ENCODE measurements at regions not wholly inside any gene's neighbourhood (a gene's known extent, or its start where the extent isn't known, plus 50 kb on each side); places are given as distances from the start of the nearest gene placed in this dataset.

- no peak overlapping the region for H3K27ac ChIP-seq
- H3K27me3 ChIP-seq: no peaks in the 10 kb centered on the region
- ATAC-seq (ENCODE audit: low FRiP score in 2 of 2) (no peak), DNase-seq (no peak)
- H3K36me3 ChIP-seq: no peaks in the 10 kb centered on the region
- H3K4me1 ChIP-seq: no peaks in the 10 kb centered on the region
- no peak for TF ChIP-seq EP300 (IDR thresholded peaks at IDR 0.05)
- TF ChIP-seq, protein P1, sequence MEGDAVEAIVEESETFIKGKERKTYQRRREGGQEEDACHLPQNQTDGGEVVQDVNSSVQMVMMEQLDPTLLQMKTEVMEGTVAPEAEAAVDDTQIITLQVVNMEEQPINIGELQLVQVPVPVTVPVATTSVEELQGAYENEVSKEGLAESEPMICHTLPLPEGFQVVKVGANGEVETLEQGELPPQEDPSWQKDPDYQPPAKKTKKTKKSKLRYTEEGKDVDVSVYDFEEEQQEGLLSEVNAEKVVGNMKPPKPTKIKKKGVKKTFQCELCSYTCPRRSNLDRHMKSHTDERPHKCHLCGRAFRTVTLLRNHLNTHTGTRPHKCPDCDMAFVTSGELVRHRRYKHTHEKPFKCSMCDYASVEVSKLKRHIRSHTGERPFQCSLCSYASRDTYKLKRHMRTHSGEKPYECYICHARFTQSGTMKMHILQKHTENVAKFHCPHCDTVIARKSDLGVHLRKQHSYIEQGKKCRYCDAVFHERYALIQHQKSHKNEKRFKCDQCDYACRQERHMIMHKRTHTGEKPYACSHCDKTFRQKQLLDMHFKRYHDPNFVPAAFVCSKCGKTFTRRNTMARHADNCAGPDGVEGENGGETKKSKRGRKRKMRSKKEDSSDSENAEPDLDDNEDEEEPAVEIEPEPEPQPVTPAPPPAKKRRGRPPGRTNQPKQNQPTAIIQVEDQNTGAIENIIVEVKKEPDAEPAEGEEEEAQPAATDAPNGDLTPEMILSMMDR (IDR thresholded peaks at IDR 0.05): no peak
- TF ChIP-seq POLR2A (IDR thresholded peaks at IDR 0.05): no peak
- no peak for TF ChIP-seq POLR2AphosphoS5 (IDR thresholded peaks at IDR 0.05)
- H3K4me3 ChIP-seq: no peak overlapping the region
- WGBS, 2 donors: 62 to 73% methylated on average over 5 to 7 of the region's 7 CpGs
- H3K9me3 ChIP-seq: no peaks in the 10 kb centered on the region
These were observed 68.3 kb downstream of the TEX13C start for GRCh38 chrX:125387945-125388344.

DNA sequence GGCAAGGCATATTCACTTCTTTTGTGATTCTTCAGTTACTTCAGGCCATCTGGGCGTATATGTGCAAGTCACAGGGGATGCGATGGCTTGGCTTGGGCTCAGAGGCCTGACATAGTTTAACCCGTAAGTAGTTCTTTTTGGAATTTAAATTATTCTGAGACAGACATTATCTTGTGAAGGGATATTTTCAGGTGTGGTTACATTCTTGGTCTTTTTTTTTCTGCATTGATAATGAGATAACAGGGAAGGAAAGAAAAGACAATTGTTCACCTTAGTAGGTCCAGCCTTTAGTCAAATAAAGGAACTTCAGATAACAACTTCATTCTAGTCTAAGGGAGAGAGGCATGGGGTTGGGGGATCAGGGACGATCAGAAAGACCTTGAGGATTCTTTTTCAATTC is 74.8 kb downstream of the TEX13C start:
- H3K36me3 ChIP-seq: no peaks in the 10 kb centered on the region
- H3K4me1 ChIP-seq: no peaks in the 10 kb centered on the region
- no peaks in the 10 kb centered on the region for H3K9me3 ChIP-seq
- H3K4me3 ChIP-seq: no peak overlapping the region
- H3K27ac ChIP-seq: no peak overlapping the region
- ATAC-seq (ENCODE audit: low FRiP score in 2 of 2): no peak
- DNase-seq: no peak
- 74 to 95% methylated on average over 4 of the region's 4 CpGs for WGBS, 2 donors
- TF ChIP-seq EP300 (IDR thresholded peaks at IDR 0.05) (no peak), POLR2AphosphoS5 (IDR thresholded peaks at IDR 0.05) (no peak), POLR2A (IDR thresholded peaks at IDR 0.05) (no peak)
- TF ChIP-seq, protein P1 (IDR thresholded peaks at IDR 0.05): no peak
- H3K27me3 ChIP-seq: no peaks in the 10 kb centered on the region

GRCh38 chrX:125395626-125396025 is 76.0 kb downstream of the TEX13C start:
- DNase-seq (no peak), ATAC-seq (ENCODE audit: low FRiP score in 2 of 2) (no peak)
- H3K27me3 ChIP-seq: no peaks in the 10 kb centered on the region
- no peak overlapping the region for H3K27ac ChIP-seq
- H3K4me3 ChIP-seq: no peak overlapping the region
- no peak for TF ChIP-seq POLR2A (IDR thresholded peaks at IDR 0.05)
- no peak for TF ChIP-seq EP300 (IDR thresholded peaks at IDR 0.05)
- TF ChIP-seq, protein P1 (IDR thresholded peaks at IDR 0.05): no peak
- TF ChIP-seq POLR2AphosphoS5 (IDR thresholded peaks at IDR 0.05): no peak
- no peaks in the 10 kb centered on the region for H3K9me3 ChIP-seq
- H3K36me3 ChIP-seq: no peaks in the 10 kb centered on the region
- H3K4me1 ChIP-seq: no peaks in the 10 kb centered on the region

DNA sequence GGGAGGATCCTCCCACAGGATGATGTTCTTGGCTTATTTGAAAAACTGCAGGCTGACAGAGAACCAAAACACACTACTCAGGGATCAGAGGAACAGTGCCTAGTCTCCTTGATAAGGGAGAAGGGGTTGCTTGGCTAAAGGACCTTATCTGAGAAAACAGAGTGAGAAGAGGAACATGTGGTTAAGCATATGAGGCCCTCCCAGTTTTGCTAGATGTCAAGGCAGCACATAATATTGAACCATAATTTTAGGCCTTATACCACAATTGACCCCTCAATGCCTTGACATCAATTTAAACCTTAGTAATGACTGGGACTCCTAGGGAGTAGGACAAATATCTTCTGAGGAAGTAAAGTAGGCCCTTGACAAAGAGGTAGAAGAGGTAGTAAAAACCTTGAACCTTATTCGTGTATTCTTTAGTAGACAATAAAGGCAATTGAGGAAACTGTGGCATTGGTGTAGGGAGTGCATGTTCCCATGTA is 79.3 kb downstream of the TEX13C start:
- Histone ChIP-seq H3K4me3 (no peak overlapping the region), H3K4me1 (no peaks in the 10 kb centered on the region), H3K9me3 (no peaks in the 10 kb centered on the region), H3K27me3 (no peaks in the 10 kb centered on the region), H3K36me3 (no peaks in the 10 kb centered on the region), H3K27ac (no peak overlapping the region)
- WGBS, 2 donors: 69 to 83% methylated on average over 1 of the region's 1 CpG
- no peak for TF ChIP-seq POLR2AphosphoS5 (IDR thresholded peaks at IDR 0.05)
- TF ChIP-seq, protein P1 (IDR thresholded peaks at IDR 0.05): no peak
- DNase-seq: no peak
- ATAC-seq (ENCODE audit: low FRiP score in 2 of 2): no peak

- no peak for ATAC-seq (ENCODE audit: low FRiP score in 2 of 2)
- 85 to 91% methylated on average over 2 of the region's 2 CpGs for WGBS, 2 donors
These were observed 83.1 kb downstream of the TEX13C start for GRCh38 chrX:125402807-125403206.

More at GRCh38 chrX:125402807-125403206, 83.1 kb downstream of the TEX13C start:
- Histone ChIP-seq H3K9me3 (no peaks in the 10 kb centered on the region), H3K36me3 (no peaks in the 10 kb centered on the region), H3K4me1 (no peaks in the 10 kb centered on the region), H3K4me3 (no peak overlapping the region), H3K27me3 (no peaks in the 10 kb centered on the region), H3K27ac (no peak overlapping the region)
- no peak for DNase-seq
- TF ChIP-seq, protein P1 (IDR thresholded peaks at IDR 0.05): no peak
